ENCODE measurements at regions not wholly inside any gene's neighbourhood (a gene's known extent, or its start where the extent isn't known, plus 50 kb on each side); places are given as distances from the start of the nearest gene placed in this dataset.

GRCh38 chr16:35173295-35173694, 1713.9 kb downstream of the TP53TG3F start:
- no peak for TF ChIP-seq CTCF (IDR thresholded peaks at IDR 0.05)
- TF ChIP-seq POLR2A (IDR thresholded peaks at IDR 0.05), result no peak

All from adrenal gland (tissue), 5 donors.